ENCODE measurements at regions not wholly inside any gene's neighbourhood (a gene's known extent, or its start where the extent isn't known, plus 50 kb on each side); places are given as distances from the start of the nearest gene placed in this dataset.

DNA sequence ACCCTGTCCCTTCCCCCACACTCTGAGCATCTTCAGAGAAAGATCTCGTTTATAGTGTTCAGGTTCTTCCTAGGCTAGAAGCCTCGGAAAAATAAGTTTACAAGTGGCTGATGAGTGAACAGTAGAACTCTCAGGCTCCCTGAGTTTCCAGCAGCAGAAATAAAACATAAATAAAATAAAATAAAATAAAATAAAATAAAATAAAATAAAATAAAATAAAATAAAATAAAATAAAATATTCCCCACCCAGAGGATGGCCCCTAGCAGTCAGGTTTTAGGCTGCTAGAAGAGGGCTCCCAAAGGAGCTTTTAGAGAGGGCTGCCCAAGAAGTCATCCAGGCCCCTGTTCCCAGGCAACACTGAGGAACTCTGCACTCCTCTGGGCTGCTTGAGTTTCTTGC is 55.1 kb downstream of the KCNC4 start:
- DNase-seq, result no peak
- Histone ChIP-seq H3K4me1 (ENCODE audit: control insufficient read depth in 1 of 2, insufficient read depth in 2 of 2, low read length in 2 of 2) (peaks cover 51 to 55% of the 10 kb centered on the region in 2 donors), H3K27me3 (ENCODE audit: control insufficient read depth in 2 of 2, insufficient read depth in 2 of 2, low read length in 2 of 2) (no peaks in the 10 kb centered on the region), H3K9ac (ENCODE audit: insufficient read depth, low read length, poor library complexity, severe bottlenecking) (no peak overlapping the region), H4K20me1 (ENCODE audit: insufficient read depth, low read length) (no peaks in the 10 kb centered on the region), H3K9me3 (replicated peaks in 1 of 2; ENCODE audit: control insufficient read depth in 1 of 2, insufficient read depth in 1 of 2, low read length in 2 of 2) (no peaks in the 10 kb centered on the region), H3K4me2 (replicated peaks; ENCODE audit: extremely low read depth, low read length, poor library complexity, severe bottlenecking) (no peak overlapping the region), H2AFZ (ENCODE audit: insufficient read depth, low read depth, low read length, poor library complexity, severe bottlenecking) (no peak overlapping the region), H3K4me3 (replicated peaks in 1 of 3; ENCODE audit: low read depth in 2 of 3, low read length in 3 of 3) (no peak overlapping the region), H3K27ac (ENCODE audit: low read depth in 1 of 2, low read length in 2 of 2) (no peak overlapping the region), H3K79me2 (ENCODE audit: insufficient read depth, low read length) (no peaks in the 10 kb centered on the region), H3K36me3 (replicated peaks in 1 of 2; ENCODE audit: control insufficient read depth in 1 of 2, insufficient read depth in 2 of 2, low read length in 2 of 2) (no peaks in the 10 kb centered on the region)
- Mint-ChIP-seq H3K4me1 (peaks cover 51% of the 10 kb centered on the region), H3K9me3 (no peaks in the 10 kb centered on the region), H3K27me3 (ENCODE audit: low read depth in 3 of 3) (peaks cover 1 to 9% (median 5%) of the 10 kb centered on the region in 3 donors), H3K36me3 (peaks cover 0 to 2% of the 10 kb centered on the region in 2 donors), H3K4me3 (no peak overlapping the region), H3K27ac (no peak overlapping the region)
- WGBS (ENCODE audit: insufficient coverage), result no CpG with 5 or more reads among the region's 2 CpGs
- TF ChIP-seq, protein P1, sequence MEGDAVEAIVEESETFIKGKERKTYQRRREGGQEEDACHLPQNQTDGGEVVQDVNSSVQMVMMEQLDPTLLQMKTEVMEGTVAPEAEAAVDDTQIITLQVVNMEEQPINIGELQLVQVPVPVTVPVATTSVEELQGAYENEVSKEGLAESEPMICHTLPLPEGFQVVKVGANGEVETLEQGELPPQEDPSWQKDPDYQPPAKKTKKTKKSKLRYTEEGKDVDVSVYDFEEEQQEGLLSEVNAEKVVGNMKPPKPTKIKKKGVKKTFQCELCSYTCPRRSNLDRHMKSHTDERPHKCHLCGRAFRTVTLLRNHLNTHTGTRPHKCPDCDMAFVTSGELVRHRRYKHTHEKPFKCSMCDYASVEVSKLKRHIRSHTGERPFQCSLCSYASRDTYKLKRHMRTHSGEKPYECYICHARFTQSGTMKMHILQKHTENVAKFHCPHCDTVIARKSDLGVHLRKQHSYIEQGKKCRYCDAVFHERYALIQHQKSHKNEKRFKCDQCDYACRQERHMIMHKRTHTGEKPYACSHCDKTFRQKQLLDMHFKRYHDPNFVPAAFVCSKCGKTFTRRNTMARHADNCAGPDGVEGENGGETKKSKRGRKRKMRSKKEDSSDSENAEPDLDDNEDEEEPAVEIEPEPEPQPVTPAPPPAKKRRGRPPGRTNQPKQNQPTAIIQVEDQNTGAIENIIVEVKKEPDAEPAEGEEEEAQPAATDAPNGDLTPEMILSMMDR (IDR thresholded peaks at IDR 0.05), result no peak
- intact Hi-C loops (cut with micrococcal nuclease), result no loop called here

DNA sequence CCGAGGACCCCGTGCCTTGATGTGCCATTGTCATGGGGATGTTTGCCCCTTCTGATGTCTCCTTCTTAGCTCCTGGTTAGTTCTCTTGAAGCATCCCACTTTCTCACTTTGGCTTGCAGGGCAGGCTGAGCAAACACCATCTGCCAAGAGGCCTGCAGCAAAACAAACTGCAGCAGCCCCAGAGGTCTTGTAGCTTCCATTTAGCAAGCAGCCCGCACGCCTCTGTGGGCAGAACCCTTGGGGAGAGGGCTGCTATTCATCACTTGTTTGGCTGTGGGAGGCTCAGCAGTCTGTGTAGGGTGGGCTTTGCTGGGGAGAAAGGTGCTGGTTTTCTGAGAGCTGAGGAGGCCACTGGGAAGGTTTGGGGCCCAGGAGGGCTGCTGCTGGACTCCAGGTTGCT is 56.7 kb downstream of the KCNC4 start:
- 96% methylated on average over 4 of the region's 4 CpGs for whole genome bisulfite sequencing (ENCODE audit: insufficient coverage)
- intact Hi-C loops (cut with micrococcal nuclease), result no loop called here

More for the DNA sequence above, 56.7 kb downstream of the KCNC4 start:
- Histone ChIP-seq H2AFZ (ENCODE audit: insufficient read depth, low read depth, low read length, poor library complexity, severe bottlenecking) (peak overlapping the region; percentile 48), H3K4me2 (replicated peaks; ENCODE audit: extremely low read depth, low read length, poor library complexity, severe bottlenecking) (no peak overlapping the region), H3K9ac (ENCODE audit: insufficient read depth, low read length, poor library complexity, severe bottlenecking) (no peak overlapping the region), H3K4me1 (ENCODE audit: control insufficient read depth in 1 of 2, insufficient read depth in 2 of 2, low read length in 2 of 2) (peaks cover 51 to 55% of the 10 kb centered on the region in 2 donors), H3K9me3 (replicated peaks in 1 of 2; ENCODE audit: control insufficient read depth in 1 of 2, insufficient read depth in 1 of 2, low read length in 2 of 2) (no peaks in the 10 kb centered on the region), H4K20me1 (ENCODE audit: insufficient read depth, low read length) (no peaks in the 10 kb centered on the region), H3K79me2 (ENCODE audit: insufficient read depth, low read length) (no peaks in the 10 kb centered on the region), H3K27ac (ENCODE audit: low read depth in 1 of 2, low read length in 2 of 2) (peak overlapping the region; percentile 74 to 75), H3K27me3 (ENCODE audit: control insufficient read depth in 2 of 2, insufficient read depth in 2 of 2, low read length in 2 of 2) (no peaks in the 10 kb centered on the region), H3K36me3 (replicated peaks in 1 of 2; ENCODE audit: control insufficient read depth in 1 of 2, insufficient read depth in 2 of 2, low read length in 2 of 2) (no peaks in the 10 kb centered on the region), H3K4me3 (replicated peaks in 1 of 3; ENCODE audit: low read depth in 2 of 3, low read length in 3 of 3) (peak overlapping the region in 1 of 3 experiments; percentile 31)
- peaks cover 3 to 9% (median 5%) of the 10 kb centered on the region in 3 donors for H3K27me3 Mint-ChIP-seq (ENCODE audit: low read depth in 3 of 3)
- no peak overlapping the region for H3K4me3 Mint-ChIP-seq
- H3K27ac Mint-ChIP-seq, result peak overlapping the region; percentile 91 to 98 (median 93)
- H3K36me3 Mint-ChIP-seq, result peaks cover 0 to 2% of the 10 kb centered on the region in 2 donors
- no peaks in the 10 kb centered on the region for H3K9me3 Mint-ChIP-seq
- DNase-seq, result no peak
- TF ChIP-seq, protein P1 (IDR thresholded peaks at IDR 0.05), result no peak
- peaks cover 49% of the 10 kb centered on the region for H3K4me1 Mint-ChIP-seq

All from CD14-positive monocyte (primary cell).